Hematopoietic multipotent progenitor cell treated with erythropoietin and hydrocortisone succinate and interleukin-3 and kit ligand, for 17 days (in vitro differentiated cells): ENCODE measurements at regions not wholly inside any gene's neighbourhood (a gene's known extent, or its start where the extent isn't known, plus 50 kb on each side); places are given as distances from the start of the nearest gene placed in this dataset.

Experiments
- DNase-seq: peaks from one replicate; pipeline ENCODE4 v3.0.0-alpha.2; 2015; ENCODE audit warnings: low spot score

GRCh38 chr9:87157366-87158031 is 210.2 kb upstream of the GAS1 start:
- DNase-seq, result no peak

GRCh38 chr9:87158765-87159164 is 211.5 kb upstream of the GAS1 start:
- DNase-seq, result no peak

- DNase-seq, result no peak
Measured at GRCh38 chr9:87160148-87161102, 213.1 kb upstream of the GAS1 start.

- no peak for DNase-seq
Measured at GRCh38 chr9:87167161-87167560, 219.9 kb upstream of the GAS1 start.

GRCh38 chr9:87167582-87167981 is 220.3 kb upstream of the GAS1 start:
- no peak for DNase-seq

GRCh38 chr9:87178302-87178701 is 231.0 kb upstream of the GAS1 start:
- no peak for DNase-seq

GRCh38 chr9:87179553-87180340 is 232.4 kb upstream of the GAS1 start:
- DNase-seq, result no peak

GRCh38 chr9:87180361-87180760 is 233.1 kb upstream of the GAS1 start:
- no peak for DNase-seq

GRCh38 chr9:87180841-87181240 is 233.5 kb upstream of the GAS1 start:
- DNase-seq, result no peak

GRCh38 chr9:87181670-87182069 is 234.4 kb upstream of the GAS1 start:
- no peak for DNase-seq

GRCh38 chr9:87184956-87185642 is 237.8 kb upstream of the GAS1 start:
- no peak for DNase-seq

GRCh38 chr9:87187656-87188055 is 240.3 kb upstream of the GAS1 start:
- no peak for DNase-seq

GRCh38 chr9:87189006-87189405 is 241.7 kb upstream of the GAS1 start:
- DNase-seq, result no peak

GRCh38 chr9:87193151-87193550 is 245.8 kb upstream of the GAS1 start:
- no peak for DNase-seq

GRCh38 chr9:87193925-87194868 is 246.9 kb upstream of the GAS1 start:
- DNase-seq, result no peak

- no peak for DNase-seq
Measured at GRCh38 chr9:87195306-87195705, 248.0 kb upstream of the GAS1 start.

- no peak for DNase-seq
Measured at GRCh38 chr9:87197349-87198130, 250.2 kb upstream of the GAS1 start.

- no peak for DNase-seq
Measured at GRCh38 chr9:87198716-87199115, 251.4 kb upstream of the GAS1 start.

GRCh38 chr9:87199278-87199677 is 252.0 kb upstream of the GAS1 start:
- DNase-seq, result no peak

- no peak for DNase-seq
Measured at GRCh38 chr9:87199782-87200181, 252.5 kb upstream of the GAS1 start.
